ENCODE measurements at regions not wholly inside any gene's neighbourhood (a gene's known extent, or its start where the extent isn't known, plus 50 kb on each side); places are given as distances from the start of the nearest gene placed in this dataset.
"Not testable (repeated sequence)": the region's sequence is repeated elsewhere in the genome, so short reads cannot be mapped to it uniquely, and the experiment has no call there.

DNA sequence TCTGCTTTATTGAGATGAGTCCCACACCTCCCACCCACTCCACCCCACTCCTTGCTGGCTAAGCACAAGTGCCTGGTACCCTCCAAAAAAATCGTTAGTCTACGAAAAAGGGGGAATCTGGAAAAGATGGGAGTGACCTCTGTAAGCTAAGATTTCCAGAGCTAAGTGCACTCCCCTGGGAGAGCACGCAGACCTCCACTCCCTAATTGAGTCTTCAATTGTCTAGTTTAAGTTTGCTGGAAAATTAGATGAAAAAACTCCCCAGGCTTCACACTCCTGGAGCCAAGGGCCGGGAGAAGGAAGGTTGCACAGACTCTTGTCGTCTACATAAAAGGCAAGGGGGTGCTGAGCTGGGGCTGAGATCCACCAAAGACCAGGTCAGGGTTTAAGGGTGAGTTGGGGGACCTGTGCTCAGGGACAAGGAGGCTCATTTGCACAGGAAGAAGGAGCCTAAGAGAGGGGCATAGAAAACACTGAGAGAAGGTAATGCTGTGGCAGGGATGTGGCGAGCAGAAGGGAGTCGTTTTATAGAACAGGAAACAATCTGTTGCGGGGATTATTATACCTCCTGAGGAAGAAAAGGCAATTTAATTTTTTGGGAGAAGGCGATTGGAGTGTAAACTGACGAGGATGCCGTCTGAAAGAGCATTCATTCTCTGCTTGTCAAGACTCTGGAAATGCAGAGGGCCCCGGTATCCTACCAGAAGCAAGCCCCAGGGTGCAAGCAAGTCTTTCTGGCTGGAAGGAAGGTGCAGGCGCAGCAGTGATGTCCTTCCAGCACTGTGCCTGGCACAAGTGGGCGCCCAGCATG, 126.5 kb upstream of the DLG1 start:
- intact Hi-C loops (cut with micrococcal nuclease), result no loop called here
- Mint-ChIP-seq H3K4me1 (ENCODE audit: low read depth) (peaks cover 14% of the 10 kb centered on the region), H3K4me3 (no peak overlapping the region), H3K36me3 (ENCODE audit: low read depth) (no peaks in the 10 kb centered on the region), H3K27ac (no peak overlapping the region), H3K9me3 (no peaks in the 10 kb centered on the region), H3K27me3 (peaks cover 34% of the 10 kb centered on the region)

DNA sequence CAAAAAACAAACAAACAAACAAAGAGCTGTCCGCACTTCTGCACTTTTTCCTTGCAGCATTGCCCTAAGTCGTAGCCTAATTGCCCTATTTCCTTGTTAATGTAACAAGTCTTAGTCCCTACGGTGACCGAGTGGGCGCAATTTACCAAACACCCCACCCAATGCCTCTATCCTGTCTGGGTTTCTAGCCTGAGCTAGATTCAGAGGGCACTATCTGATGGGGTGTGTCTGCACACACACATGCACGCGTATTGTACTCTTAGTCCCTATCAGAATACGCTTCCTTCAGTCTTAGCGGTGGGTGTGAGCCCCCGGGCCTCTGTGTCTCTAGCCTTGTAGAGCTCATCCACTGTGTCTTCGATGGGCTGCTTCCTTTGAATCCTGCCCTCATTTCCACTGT, 125.9 kb upstream of the DLG1 start:
- Mint-ChIP-seq H3K27ac (no peak overlapping the region), H3K4me3 (no peak overlapping the region), H3K4me1 (ENCODE audit: low read depth) (peaks cover 14% of the 10 kb centered on the region), H3K36me3 (ENCODE audit: low read depth) (no peaks in the 10 kb centered on the region), H3K9me3 (no peaks in the 10 kb centered on the region), H3K27me3 (peaks cover 29% of the 10 kb centered on the region)
- intact Hi-C loops (cut with micrococcal nuclease), result no loop called here

DNA sequence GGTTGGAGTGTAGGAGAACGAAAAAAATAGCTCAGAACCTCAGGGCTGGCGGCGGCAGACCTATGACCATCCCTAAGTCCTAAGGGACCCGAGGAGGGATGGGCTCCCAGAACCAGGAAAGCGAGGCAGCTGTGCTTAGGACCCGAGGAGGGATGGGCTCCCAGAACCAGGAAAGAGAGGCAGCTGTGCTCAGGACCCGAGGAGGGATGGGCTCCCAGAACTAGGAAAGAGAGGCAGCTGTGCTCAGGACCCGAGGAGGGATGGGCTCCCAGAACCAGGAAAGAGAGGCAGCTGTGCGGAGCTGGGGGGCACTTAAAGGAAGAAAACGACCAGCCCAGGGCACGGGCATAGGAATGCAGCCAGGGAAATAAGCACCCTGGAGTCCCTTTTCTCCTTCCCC, 125.0 kb upstream of the DLG1 start:
- peaks cover 23% of the 10 kb centered on the region for H3K27me3 Mint-ChIP-seq
- H3K27ac Mint-ChIP-seq, result no peak overlapping the region

DNA sequence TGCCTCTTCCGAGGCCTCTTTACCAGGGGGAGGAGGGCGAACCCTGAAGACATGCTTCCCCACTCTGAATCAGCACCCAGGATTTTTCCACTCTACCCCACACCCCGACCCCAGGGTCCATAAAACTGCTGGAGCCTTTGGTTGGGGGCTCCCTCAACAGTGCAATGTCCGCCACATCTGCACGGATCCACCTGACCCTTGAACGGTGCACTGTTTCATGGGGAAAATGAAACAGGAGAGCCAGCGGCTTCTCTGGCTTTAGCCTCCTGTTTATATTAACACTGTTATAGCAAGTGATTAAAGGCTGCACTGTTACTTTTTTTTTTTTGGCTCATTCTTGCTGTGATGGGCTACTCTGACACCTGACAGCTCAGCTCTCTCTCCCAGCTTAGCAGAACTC, 124.1 kb upstream of the DLG1 start:
- no peak overlapping the region for H3K27ac Mint-ChIP-seq
- H3K4me3 Mint-ChIP-seq, result no peak overlapping the region
- intact Hi-C loops (cut with micrococcal nuclease), result no loop called here
- no peaks in the 10 kb centered on the region for H3K4me1 Mint-ChIP-seq (ENCODE audit: low read depth)
- no peaks in the 10 kb centered on the region for H3K36me3 Mint-ChIP-seq (ENCODE audit: low read depth)
- no peaks in the 10 kb centered on the region for H3K9me3 Mint-ChIP-seq
- peaks cover 19% of the 10 kb centered on the region for H3K27me3 Mint-ChIP-seq

More for the DNA sequence above, 125.0 kb upstream of the DLG1 start:
- Mint-ChIP-seq H3K9me3 (no peaks in the 10 kb centered on the region), H3K4me3 (no peak overlapping the region), H3K4me1 (ENCODE audit: low read depth) (peaks cover 6% of the 10 kb centered on the region), H3K36me3 (ENCODE audit: low read depth) (no peaks in the 10 kb centered on the region)
- intact Hi-C loops (cut with micrococcal nuclease), result no loop called here

DNA sequence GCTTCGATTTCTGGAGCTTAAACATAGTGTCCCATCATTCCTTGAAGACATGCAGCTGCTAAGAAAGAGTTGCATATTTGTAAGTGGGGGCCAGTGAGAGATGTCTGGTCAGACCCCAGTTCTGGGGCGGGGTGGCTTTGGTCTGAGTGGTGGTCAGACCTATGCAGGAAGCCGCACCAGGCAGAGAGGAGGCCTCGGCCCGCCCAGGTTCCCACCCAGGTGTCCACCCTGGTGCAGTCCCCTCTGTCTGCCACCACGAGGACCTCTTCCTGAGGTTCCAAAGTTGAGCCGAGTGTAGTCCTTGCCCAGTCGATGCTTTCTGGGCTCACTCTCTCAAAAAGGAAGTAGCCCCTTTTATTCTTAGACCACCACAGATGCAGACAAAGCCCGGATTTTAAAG, 122.6 kb upstream of the DLG1 start:
- Mint-ChIP-seq H3K4me3 (no peak overlapping the region), H3K36me3 (ENCODE audit: low read depth) (no peaks in the 10 kb centered on the region), H3K9me3 (no peaks in the 10 kb centered on the region), H3K27ac (no peak overlapping the region), H3K4me1 (ENCODE audit: low read depth) (no peaks in the 10 kb centered on the region), H3K27me3 (peaks cover 20% of the 10 kb centered on the region)
- intact Hi-C loops (cut with micrococcal nuclease), result no loop called here

DNA sequence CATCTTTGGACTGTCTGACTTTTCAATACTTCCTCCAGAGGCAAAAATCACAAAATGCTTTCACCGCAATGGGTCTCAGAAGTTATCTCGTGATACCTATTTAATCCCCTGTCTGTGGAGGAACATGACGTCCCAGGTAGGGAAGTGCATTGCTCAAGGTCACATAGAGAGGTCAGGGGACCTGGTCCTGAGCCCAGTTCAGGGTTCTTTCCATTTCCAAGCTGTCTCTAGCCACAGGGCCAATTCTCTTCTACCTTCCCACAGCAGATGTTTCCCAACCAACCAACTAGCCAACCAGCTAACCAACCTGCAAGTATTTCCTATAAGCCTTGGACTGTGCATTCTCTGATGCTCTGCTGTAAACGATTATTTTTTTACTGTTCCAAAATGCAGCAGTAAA, 122.2 kb upstream of the DLG1 start:
- no peaks in the 10 kb centered on the region for H3K9me3 Mint-ChIP-seq
- peaks cover 17% of the 10 kb centered on the region for H3K27me3 Mint-ChIP-seq
- H3K4me1 Mint-ChIP-seq (ENCODE audit: low read depth), result no peaks in the 10 kb centered on the region

DNA sequence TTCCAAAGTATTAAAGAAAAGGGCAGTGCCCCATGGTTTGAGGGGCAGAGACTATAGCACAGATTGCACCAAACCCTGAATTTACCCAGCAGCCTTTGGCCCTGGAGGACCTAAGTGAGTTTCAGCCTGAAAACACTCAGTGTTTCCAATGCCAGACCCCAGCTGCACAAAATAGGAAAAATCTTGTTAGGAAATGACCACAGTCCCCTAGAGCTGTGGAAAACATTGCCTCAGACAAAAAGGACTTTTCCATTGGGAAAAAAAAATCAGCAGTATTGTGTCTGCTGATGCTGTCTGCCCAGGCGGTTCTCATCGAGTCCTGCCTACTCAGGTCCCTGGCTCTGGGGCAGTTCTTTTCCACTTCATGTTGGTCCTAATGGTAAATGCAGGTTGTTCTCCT, 121.7 kb upstream of the DLG1 start:
- peaks cover 16% of the 10 kb centered on the region for H3K27me3 Mint-ChIP-seq
- H3K4me1 Mint-ChIP-seq (ENCODE audit: low read depth), result no peaks in the 10 kb centered on the region
- H3K27ac Mint-ChIP-seq, result no peak overlapping the region
- H3K4me3 Mint-ChIP-seq, result no peak overlapping the region
- intact Hi-C loops (cut with micrococcal nuclease), result no loop called here
- H3K36me3 Mint-ChIP-seq (ENCODE audit: low read depth), result no peaks in the 10 kb centered on the region
- no peaks in the 10 kb centered on the region for H3K9me3 Mint-ChIP-seq

More for the DNA sequence above, 122.2 kb upstream of the DLG1 start:
- Mint-ChIP-seq H3K4me3 (no peak overlapping the region), H3K36me3 (ENCODE audit: low read depth) (no peaks in the 10 kb centered on the region), H3K27ac (no peak overlapping the region)
- intact Hi-C loops (cut with micrococcal nuclease), result no loop called here

DNA sequence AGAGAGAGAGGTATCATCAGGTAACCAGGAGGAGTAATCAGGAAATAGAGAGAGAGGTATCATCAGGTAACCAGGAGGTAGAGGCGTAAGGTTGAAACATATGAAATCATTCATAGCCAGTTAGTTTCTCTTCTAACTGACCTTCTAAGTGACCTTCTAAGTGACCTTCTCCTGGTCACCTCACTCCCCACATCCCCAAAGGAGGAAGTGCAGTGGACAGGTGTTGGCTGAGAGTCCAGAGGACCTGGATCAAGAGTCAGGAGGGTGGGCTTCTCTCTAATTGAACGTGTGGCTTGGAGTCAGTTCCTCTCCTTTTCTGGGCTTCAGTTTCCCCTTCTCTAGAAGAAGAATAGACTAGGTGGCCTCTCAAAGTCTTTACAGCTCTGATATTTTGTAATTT, 121.3 kb upstream of the DLG1 start:
- H3K27me3 Mint-ChIP-seq, result peaks cover 14% of the 10 kb centered on the region
- no peaks in the 10 kb centered on the region for H3K36me3 Mint-ChIP-seq (ENCODE audit: low read depth)
- no peaks in the 10 kb centered on the region for H3K9me3 Mint-ChIP-seq
- H3K27ac Mint-ChIP-seq, result no peak overlapping the region
- no peak overlapping the region for H3K4me3 Mint-ChIP-seq
- intact Hi-C loops (cut with micrococcal nuclease), result no loop called here
- H3K4me1 Mint-ChIP-seq (ENCODE audit: low read depth), result no peaks in the 10 kb centered on the region

DNA sequence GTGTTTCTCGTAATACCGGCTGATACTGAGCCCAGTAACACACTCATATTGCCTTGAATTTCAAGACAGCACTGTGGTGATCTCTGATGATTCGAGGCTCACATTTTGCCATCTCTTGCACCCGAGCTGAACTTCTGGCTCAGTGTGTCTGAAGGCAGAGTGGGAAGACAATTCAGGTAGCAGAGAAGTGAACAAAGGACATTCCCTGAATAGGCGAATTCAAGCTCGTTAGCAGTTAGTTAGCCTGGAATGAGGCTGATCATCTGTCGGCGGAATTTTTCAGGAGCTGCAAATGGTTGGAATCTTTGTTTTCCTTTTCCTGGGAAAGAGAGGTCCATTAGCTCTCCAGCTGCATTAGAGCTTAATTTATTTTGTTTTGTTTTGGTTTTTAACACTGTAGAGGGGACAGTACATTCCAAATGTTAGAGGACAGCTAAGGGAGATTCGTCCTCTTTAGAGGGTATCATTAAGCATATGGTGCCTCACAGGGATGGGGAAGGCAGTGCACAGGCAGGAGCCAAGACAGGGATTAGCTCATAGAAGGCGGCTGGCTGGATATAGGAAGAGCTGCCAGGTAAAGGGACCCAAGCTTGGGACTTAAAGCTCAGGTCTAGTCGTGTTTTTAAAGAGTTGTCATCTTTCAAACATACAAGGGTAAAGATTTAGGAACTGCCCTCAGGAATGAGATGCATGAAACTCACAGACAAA, 119.7 kb upstream of the DLG1 start:
- Mint-ChIP-seq H3K4me1 (ENCODE audit: low read depth) (no peaks in the 10 kb centered on the region), H3K9me3 (no peaks in the 10 kb centered on the region), H3K36me3 (ENCODE audit: low read depth) (no peaks in the 10 kb centered on the region), H3K4me3 (no peak overlapping the region), H3K27ac (no peak overlapping the region), H3K27me3 (peaks cover 9% of the 10 kb centered on the region)
- intact Hi-C loops (cut with micrococcal nuclease), result no loop called here

DNA sequence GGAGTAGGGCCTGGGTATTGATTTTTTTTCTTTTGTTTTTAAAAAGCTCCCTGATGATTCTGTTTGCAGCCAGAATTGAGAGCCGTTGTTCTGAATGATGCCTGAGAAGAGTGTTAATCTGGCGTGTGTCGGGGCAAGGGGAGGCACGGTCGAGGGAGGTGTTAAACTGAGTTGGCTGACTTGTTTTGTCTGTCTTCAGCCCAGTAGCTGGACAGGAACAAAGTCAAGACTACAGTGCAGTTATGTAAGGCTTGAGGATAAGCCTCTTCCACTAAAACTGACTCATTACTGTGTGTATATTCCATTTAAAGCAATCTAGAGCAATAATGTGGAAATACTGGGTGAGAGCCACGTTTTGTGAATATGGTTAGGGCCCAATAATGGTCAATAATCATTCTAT, 119.0 kb upstream of the DLG1 start:
- intact Hi-C loops (cut with micrococcal nuclease), result no loop called here
- Mint-ChIP-seq H3K4me3 (no peak overlapping the region), H3K27me3 (peaks cover 15% of the 10 kb centered on the region), H3K4me1 (ENCODE audit: low read depth) (no peaks in the 10 kb centered on the region), H3K27ac (no peak overlapping the region), H3K36me3 (ENCODE audit: low read depth) (no peaks in the 10 kb centered on the region), H3K9me3 (no peaks in the 10 kb centered on the region)

DNA sequence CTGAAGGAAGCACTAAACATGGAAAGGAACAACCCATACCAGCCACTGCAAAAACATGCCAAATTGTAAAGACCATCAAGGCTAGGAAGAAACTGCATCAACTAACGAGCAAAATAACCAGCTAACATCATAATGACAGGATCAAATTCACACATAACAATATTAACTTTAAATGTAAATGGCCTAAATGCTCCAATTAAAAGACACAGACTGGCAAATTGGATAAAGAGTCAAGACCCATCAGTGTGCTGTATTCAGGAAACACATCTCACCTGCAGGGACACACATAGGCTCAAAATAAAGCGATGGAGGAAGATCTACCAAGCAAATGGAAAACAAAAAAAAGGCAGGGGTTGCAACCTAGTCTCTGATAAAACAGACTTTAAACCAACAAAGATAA, 113.5 kb upstream of the DLG1 start:
- H3K36me3 Mint-ChIP-seq (ENCODE audit: low read depth); H3K4me1 Mint-ChIP-seq (ENCODE audit: low read depth); intact Hi-C loops (cut with micrococcal nuclease); H3K27ac Mint-ChIP-seq; H3K4me3 Mint-ChIP-seq; H3K9me3 Mint-ChIP-seq: not testable (repeated sequence)
- H3K27me3 Mint-ChIP-seq, result peaks cover 11% of the 10 kb centered on the region

DNA sequence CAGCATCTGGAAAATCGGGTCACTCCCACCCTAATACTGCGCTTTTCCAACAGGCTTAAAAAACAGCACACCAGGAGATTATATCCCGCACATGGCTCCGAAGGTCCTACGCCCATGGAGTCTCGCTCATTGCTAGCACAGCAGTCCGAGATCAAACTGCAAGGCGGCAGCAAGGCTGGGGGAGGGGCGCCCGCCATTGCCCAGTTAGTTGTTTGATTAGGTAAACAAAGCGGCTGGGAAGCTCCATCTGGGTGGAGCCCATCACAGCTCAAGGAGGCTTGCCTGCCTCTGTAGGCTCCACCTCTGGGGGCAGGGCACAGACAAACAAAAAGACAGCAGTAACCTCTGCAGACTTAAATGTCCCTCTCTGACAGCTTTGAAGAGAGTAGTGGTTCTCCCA, 111.8 kb upstream of the DLG1 start:
- H3K27me3 Mint-ChIP-seq, result peaks cover 11% of the 10 kb centered on the region

DNA sequence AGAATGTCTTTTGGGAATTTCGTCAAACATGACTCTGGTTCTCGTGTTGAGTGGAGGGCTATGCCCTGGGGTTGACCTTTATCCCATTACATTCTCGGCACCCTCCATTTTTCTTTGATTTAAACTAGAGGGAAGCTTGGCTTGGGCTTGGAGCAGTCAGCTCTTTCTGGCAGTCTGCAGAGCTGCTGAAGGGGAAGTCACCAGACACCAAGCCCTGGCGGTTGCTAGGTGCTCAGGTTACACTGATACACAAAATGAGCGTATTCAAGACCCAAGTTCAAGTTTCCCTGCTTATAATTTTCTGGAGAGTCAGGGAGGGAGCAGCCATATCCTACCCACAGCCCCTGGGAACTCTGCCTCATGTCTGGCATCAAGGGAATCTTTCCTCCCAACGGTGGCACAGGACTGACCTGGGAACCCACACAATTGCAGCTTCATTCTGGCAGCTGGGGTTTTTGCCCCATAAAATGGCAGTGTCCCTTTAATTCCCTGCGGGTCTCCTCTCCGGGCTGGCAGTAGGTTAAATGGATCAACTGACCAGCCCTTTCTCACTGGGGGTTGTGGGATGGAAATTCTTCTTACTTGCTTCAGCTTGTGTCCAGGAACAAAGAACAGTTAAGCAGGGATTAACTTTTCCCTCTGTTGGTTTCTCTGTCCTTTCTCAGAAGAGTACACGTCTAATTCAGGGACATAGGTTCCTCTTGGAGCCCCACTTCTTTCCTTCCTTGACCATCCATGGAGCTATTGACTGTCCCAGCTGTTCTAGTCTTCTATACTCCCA, 110.0 kb upstream of the DLG1 start:
- intact Hi-C loops (cut with micrococcal nuclease), result no loop called here
- no peak overlapping the region for H3K4me3 Mint-ChIP-seq
- H3K27me3 Mint-ChIP-seq, result peaks cover 8% of the 10 kb centered on the region
- H3K4me1 Mint-ChIP-seq (ENCODE audit: low read depth), result no peaks in the 10 kb centered on the region
- no peaks in the 10 kb centered on the region for H3K36me3 Mint-ChIP-seq (ENCODE audit: low read depth)
- H3K9me3 Mint-ChIP-seq, result peaks cover 8% of the 10 kb centered on the region
- H3K27ac Mint-ChIP-seq, result no peak overlapping the region

More for the DNA sequence above, 111.8 kb upstream of the DLG1 start:
- H3K4me1 Mint-ChIP-seq (ENCODE audit: low read depth); H3K36me3 Mint-ChIP-seq (ENCODE audit: low read depth); H3K4me3 Mint-ChIP-seq; intact Hi-C loops (cut with micrococcal nuclease); H3K27ac Mint-ChIP-seq; H3K9me3 Mint-ChIP-seq: not testable (repeated sequence)

DNA sequence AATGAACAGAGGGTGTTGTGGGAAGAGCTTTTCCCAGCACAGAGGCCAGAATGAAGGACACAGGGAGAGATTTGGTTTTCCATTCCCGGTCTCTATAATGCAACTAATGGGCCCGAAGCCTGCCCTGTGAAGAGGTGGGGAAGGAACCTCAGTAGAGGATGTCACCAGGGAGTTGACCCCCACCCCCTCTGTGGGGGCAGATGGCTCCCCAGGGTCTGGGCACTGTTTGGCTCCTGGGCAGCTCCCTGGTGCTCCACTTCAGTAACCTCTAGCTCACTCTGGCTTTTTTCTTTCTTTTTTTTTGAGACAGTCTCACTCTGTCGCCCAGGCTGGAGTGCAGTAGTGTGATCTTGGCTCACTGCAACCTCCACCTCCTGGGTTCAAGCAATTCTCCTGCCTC, 109.1 kb upstream of the DLG1 start:
- Mint-ChIP-seq H3K36me3 (ENCODE audit: low read depth) (no peaks in the 10 kb centered on the region), H3K4me3 (no peak overlapping the region), H3K4me1 (ENCODE audit: low read depth) (no peaks in the 10 kb centered on the region), H3K9me3 (peaks cover 8% of the 10 kb centered on the region), H3K27me3 (peaks cover 2% of the 10 kb centered on the region), H3K27ac (no peak overlapping the region)
- intact Hi-C loops (cut with micrococcal nuclease), result no loop called here

Measured in dendritic cell treated with granulocyte-macrophage colony-stimulating factor and Interleukin-4, amounts not matched to agents 40 ng/mL and 50 ng/mL, for 4 days (primary cell).